ENCODE measurements at regions not wholly inside any gene's neighbourhood (a gene's known extent, or its start where the extent isn't known, plus 50 kb on each side); places are given as distances from the start of the nearest gene placed in this dataset.

DNA sequence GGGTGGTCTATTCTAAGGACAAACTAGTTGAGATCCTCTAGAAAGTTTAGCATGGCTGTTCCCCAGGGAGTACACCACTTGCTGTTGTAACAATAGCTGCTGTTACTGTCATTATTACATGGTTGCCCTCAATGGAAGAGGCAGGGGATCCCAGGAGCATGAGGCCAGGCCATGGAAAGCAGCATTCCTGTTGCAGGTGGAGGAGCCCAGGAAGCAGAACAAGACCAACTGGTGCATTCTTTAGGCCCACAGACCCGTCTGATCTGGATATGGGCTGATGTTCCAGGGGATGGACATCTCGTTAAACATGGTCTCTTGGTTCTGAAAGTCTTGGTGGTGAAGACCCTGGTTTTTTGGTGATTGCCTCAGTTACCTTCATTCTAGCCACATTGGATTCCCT is 109.2 kb upstream of the WSCD2 start:
- CTCF ChIA-PET = interaction anchor here (1.3 to 3.1 kb wide), 2 partner anchors 21 to 28 kb away, joined by 3 to 23 read pairs; no protein-coding TSS in a partner anchor
- H3F3A ChIP-seq (replicated peaks; ENCODE audit: insufficient read depth) = no peaks in the 10 kb centered on the region
- H3K9me2 ChIP-seq = no peaks in the 10 kb centered on the region
- no peak for DNase-seq
- no peaks in the 10 kb centered on the region for H3K27me3 ChIP-seq (ENCODE audit: insufficient read depth)
- TF ChIP-seq, protein P1, sequence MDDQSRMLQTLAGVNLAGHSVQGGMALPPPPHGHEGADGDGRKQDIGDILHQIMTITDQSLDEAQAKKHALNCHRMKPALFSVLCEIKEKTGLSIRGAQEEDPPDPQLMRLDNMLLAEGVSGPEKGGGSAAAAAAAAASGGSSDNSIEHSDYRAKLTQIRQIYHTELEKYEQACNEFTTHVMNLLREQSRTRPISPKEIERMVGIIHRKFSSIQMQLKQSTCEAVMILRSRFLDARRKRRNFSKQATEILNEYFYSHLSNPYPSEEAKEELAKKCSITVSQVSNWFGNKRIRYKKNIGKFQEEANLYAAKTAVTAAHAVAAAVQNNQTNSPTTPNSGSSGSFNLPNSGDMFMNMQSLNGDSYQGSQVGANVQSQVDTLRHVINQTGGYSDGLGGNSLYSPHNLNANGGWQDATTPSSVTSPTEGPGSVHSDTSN (IDR thresholded peaks at IDR 0.05) = no peak
- TF ChIP-seq CHD2 (IDR thresholded peaks at IDR 0.05; ENCODE audit: low read length, partially characterized antibody) (no peak), YY1 (IDR thresholded peaks at IDR 0.05; ENCODE audit: low read depth) (no peak), GABPA (IDR thresholded peaks at IDR 0.05; ENCODE audit: low read depth) (no peak), FOXM1 (IDR thresholded peaks at IDR 0.05; ENCODE audit: low read depth) (no peak)
- TF ChIP-seq, protein P2, sequence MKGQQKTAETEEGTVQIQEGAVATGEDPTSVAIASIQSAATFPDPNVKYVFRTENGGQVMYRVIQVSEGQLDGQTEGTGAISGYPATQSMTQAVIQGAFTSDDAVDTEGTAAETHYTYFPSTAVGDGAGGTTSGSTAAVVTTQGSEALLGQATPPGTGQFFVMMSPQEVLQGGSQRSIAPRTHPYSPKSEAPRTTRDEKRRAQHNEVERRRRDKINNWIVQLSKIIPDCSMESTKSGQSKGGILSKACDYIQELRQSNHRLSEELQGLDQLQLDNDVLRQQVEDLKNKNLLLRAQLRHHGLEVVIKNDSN (IDR thresholded peaks at IDR 0.05; ENCODE audit: borderline replicate concordance, low read depth) = no peak
- TF ChIP-seq, protein P3, sequence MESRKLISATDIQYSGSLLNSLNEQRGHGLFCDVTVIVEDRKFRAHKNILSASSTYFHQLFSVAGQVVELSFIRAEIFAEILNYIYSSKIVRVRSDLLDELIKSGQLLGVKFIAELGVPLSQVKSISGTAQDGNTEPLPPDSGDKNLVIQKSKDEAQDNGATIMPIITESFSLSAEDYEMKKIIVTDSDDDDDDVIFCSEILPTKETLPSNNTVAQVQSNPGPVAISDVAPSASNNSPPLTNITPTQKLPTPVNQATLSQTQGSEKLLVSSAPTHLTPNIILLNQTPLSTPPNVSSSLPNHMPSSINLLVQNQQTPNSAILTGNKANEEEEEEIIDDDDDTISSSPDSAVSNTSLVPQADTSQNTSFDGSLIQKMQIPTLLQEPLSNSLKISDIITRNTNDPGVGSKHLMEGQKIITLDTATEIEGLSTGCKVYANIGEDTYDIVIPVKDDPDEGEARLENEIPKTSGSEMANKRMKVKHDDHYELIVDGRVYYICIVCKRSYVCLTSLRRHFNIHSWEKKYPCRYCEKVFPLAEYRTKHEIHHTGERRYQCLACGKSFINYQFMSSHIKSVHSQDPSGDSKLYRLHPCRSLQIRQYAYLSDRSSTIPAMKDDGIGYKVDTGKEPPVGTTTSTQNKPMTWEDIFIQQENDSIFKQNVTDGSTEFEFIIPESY (IDR thresholded peaks at IDR 0.05; ENCODE audit: borderline replicate concordance, low read depth) = no peak
- TF ChIP-seq, protein P4, sequence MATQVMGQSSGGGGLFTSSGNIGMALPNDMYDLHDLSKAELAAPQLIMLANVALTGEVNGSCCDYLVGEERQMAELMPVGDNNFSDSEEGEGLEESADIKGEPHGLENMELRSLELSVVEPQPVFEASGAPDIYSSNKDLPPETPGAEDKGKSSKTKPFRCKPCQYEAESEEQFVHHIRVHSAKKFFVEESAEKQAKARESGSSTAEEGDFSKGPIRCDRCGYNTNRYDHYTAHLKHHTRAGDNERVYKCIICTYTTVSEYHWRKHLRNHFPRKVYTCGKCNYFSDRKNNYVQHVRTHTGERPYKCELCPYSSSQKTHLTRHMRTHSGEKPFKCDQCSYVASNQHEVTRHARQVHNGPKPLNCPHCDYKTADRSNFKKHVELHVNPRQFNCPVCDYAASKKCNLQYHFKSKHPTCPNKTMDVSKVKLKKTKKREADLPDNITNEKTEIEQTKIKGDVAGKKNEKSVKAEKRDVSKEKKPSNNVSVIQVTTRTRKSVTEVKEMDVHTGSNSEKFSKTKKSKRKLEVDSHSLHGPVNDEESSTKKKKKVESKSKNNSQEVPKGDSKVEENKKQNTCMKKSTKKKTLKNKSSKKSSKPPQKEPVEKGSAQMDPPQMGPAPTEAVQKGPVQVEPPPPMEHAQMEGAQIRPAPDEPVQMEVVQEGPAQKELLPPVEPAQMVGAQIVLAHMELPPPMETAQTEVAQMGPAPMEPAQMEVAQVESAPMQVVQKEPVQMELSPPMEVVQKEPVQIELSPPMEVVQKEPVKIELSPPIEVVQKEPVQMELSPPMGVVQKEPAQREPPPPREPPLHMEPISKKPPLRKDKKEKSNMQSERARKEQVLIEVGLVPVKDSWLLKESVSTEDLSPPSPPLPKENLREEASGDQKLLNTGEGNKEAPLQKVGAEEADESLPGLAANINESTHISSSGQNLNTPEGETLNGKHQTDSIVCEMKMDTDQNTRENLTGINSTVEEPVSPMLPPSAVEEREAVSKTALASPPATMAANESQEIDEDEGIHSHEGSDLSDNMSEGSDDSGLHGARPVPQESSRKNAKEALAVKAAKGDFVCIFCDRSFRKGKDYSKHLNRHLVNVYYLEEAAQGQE (IDR thresholded peaks at IDR 0.05; ENCODE audit: low read depth, low read length) = no peak
- 17% methylated on average over 2 of the region's 2 CpGs for WGBS (ENCODE audit: low lambda C conversion rate)
- POLR2A ChIA-PET = no interaction called here
- H3K9me3 ChIP-seq = no peaks in the 10 kb centered on the region
- no peaks in the 10 kb centered on the region for H3K36me3 ChIP-seq (replicated peaks in 1 of 2; ENCODE audit: control insufficient read depth in 1 of 2, insufficient read depth in 2 of 2, low read length in 1 of 2)
- H2AFZ ChIP-seq (ENCODE audit: low read depth) = no peak overlapping the region
- H3K4me1 ChIP-seq (ENCODE audit: control insufficient read depth in 1 of 2, insufficient read depth in 2 of 2, low read depth in 1 of 2, low read length in 1 of 2) = peaks cover 0 to 6% of the 10 kb centered on the region in 2 experiments; a peak in 1 of 4 replicates
- no peak overlapping the region for H3K9ac ChIP-seq
- no peak overlapping the region for H3K27ac ChIP-seq (ENCODE audit: low read depth in 2 of 2, low read length in 1 of 2)
- H3K79me2 ChIP-seq (ENCODE audit: insufficient read depth) = no peaks in the 10 kb centered on the region
- no peak overlapping the region for H3K4me3 ChIP-seq (ENCODE audit: low read depth in 2 of 2, low read length in 1 of 2)
- H3K4me2 ChIP-seq = no peak overlapping the region
- no peaks in the 10 kb centered on the region for H4K20me1 ChIP-seq (ENCODE audit: insufficient read depth)

DNA sequence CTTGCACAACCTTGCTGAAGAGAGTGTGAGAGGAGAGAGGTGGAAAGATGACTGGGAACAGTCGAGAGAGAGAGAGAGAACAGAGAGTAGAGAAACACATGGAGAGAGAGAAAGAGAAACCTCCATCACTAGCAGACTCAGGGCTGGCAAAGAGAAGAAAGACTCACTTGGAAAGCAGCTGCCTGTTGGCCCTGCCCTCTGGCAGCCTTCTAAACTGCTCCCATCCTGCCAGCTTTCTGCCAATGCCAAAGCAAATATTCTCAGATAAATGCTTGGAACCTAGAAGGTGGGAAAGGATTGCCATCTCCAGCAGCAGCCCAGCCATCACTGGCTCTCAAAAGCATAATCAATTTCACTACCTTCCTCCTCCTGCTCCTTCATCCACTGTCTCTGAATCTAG is 107.9 kb upstream of the WSCD2 start:
- Histone ChIP-seq H3K27ac (ENCODE audit: low read depth in 2 of 2, low read length in 1 of 2) (no peak overlapping the region), H3F3A (replicated peaks; ENCODE audit: insufficient read depth) (no peaks in the 10 kb centered on the region), H3K36me3 (replicated peaks in 1 of 2; ENCODE audit: control insufficient read depth in 1 of 2, insufficient read depth in 2 of 2, low read length in 1 of 2) (no peaks in the 10 kb centered on the region), H3K4me2 (no peak overlapping the region), H3K9me2 (no peaks in the 10 kb centered on the region), H3K27me3 (ENCODE audit: insufficient read depth) (no peaks in the 10 kb centered on the region), H3K9me3 (no peaks in the 10 kb centered on the region), H4K20me1 (ENCODE audit: insufficient read depth) (no peaks in the 10 kb centered on the region), H3K9ac (no peak overlapping the region), H3K79me2 (ENCODE audit: insufficient read depth) (no peaks in the 10 kb centered on the region), H2AFZ (ENCODE audit: low read depth) (no peak overlapping the region), H3K4me3 (ENCODE audit: low read depth in 2 of 2, low read length in 1 of 2) (no peak overlapping the region), H3K4me1 (ENCODE audit: control insufficient read depth in 1 of 2, insufficient read depth in 2 of 2, low read depth in 1 of 2, low read length in 1 of 2) (peaks cover 0 to 6% of the 10 kb centered on the region in 2 experiments; a peak in 1 of 4 replicates)
- ChIA-PET CTCF (interaction anchor here (0.7 kb wide), 1 partner anchor 688 kb away, joined by 3 read pairs; no protein-coding TSS in a partner anchor), POLR2A (interaction anchor here (0.8 kb wide), 1 partner anchor 514 kb away, joined by 3 read pairs; no protein-coding TSS in a partner anchor)
- TF ChIP-seq, protein P4 (IDR thresholded peaks at IDR 0.05; ENCODE audit: low read depth, low read length) = no peak
- no peak for TF ChIP-seq ELF1 (IDR thresholded peaks at IDR 0.05)
- no peak for TF ChIP-seq TCF12 (IDR thresholded peaks at IDR 0.05)
- TF ChIP-seq TEAD4 (IDR thresholded peaks at IDR 0.05; ENCODE audit: borderline replicate concordance, insufficient read depth) = no peak
- TF ChIP-seq JUND (IDR thresholded peaks at IDR 0.05) = no peak
- no peak for TF ChIP-seq FOXJ3 (CRISPR knock-in tag; IDR thresholded peaks at IDR 0.05)
- no peak for TF ChIP-seq TAF1 (IDR thresholded peaks at IDR 0.05; ENCODE audit: borderline replicate concordance, low read depth, low read length)
- WGBS (ENCODE audit: low lambda C conversion rate) = 0% methylated on average over 1 of the region's 1 CpG
- DNase-seq = no peak

All from SK-N-SH (cell line).